GM19193 (cell line): ENCODE measurements at regions not wholly inside any gene's neighbourhood (a gene's known extent, or its start where the extent isn't known, plus 50 kb on each side); places are given as distances from the start of the nearest gene placed in this dataset.

Experiments
- POLR2A ChIP-seq: IDR thresholded peaks from 4 replicates; pipeline ENCODE4 v1.6.1; 2011; ENCODE audit not compliant: insufficient read depth, insufficient read length; ENCODE audit errors: extremely low read depth

- no peak for TF ChIP-seq POLR2A
These were observed 359.8 kb downstream of the BTG1 start for GRCh38 chr12:91785655-91786498.

- no peak for TF ChIP-seq POLR2A
These were observed 364.5 kb downstream of the BTG1 start for GRCh38 chr12:91781114-91781513.

- no peak for TF ChIP-seq POLR2A
These were observed 366.7 kb downstream of the BTG1 start for GRCh38 chr12:91778938-91779400.

GRCh38 chr12:91778091-91778832, 367.4 kb downstream of the BTG1 start:
- no peak for TF ChIP-seq POLR2A

GRCh38 chr12:91777268-91777992, 368.2 kb downstream of the BTG1 start:
- TF ChIP-seq POLR2A: no peak

- no peak for TF ChIP-seq POLR2A
These were observed 371.2 kb downstream of the BTG1 start for GRCh38 chr12:91774434-91774921.

GRCh38 chr12:91773749-91774429, 371.8 kb downstream of the BTG1 start:
- TF ChIP-seq POLR2A: no peak

GRCh38 chr12:91772411-91772810, 373.2 kb downstream of the BTG1 start:
- no peak for TF ChIP-seq POLR2A

- no peak for TF ChIP-seq POLR2A
These were observed 375.9 kb downstream of the BTG1 start for GRCh38 chr12:91769736-91770135.

- TF ChIP-seq POLR2A: no peak
These were observed 378.4 kb downstream of the BTG1 start for GRCh38 chr12:91767237-91767636.

- TF ChIP-seq POLR2A: no peak
These were observed 379.2 kb downstream of the BTG1 start for GRCh38 chr12:91766454-91766853.

- TF ChIP-seq POLR2A: no peak
These were observed 381.8 kb downstream of the BTG1 start for GRCh38 chr12:91763654-91764370.

- no peak for TF ChIP-seq POLR2A
These were observed 392.0 kb downstream of the BTG1 start for GRCh38 chr12:91753649-91754048.

GRCh38 chr12:91746976-91747375, 398.7 kb downstream of the BTG1 start:
- no peak for TF ChIP-seq POLR2A
